ENCODE measurements at regions not wholly inside any gene's neighbourhood (a gene's known extent, or its start where the extent isn't known, plus 50 kb on each side); places are given as distances from the start of the nearest gene placed in this dataset.

- no peak for DNase-seq
These were observed 591.5 kb upstream of the KLF4 start for GRCh38 chr9:108081112-108081511.

GRCh38 chr9:108080285-108080684, 590.7 kb upstream of the KLF4 start:
- no peak for DNase-seq

- no peak for DNase-seq
These were observed 589.2 kb upstream of the KLF4 start for GRCh38 chr9:108078811-108079210.

GRCh38 chr9:108078375-108078774, 588.8 kb upstream of the KLF4 start:
- DNase-seq: no peak

GRCh38 chr9:108077556-108077955, 588.0 kb upstream of the KLF4 start:
- DNase-seq: no peak

GRCh38 chr9:108074900-108075299, 585.3 kb upstream of the KLF4 start:
- DNase-seq: no peak

- no peak for DNase-seq
These were observed 584.3 kb upstream of the KLF4 start for GRCh38 chr9:108073823-108074222.

GRCh38 chr9:108072740-108073139, 583.2 kb upstream of the KLF4 start:
- no peak for DNase-seq

GRCh38 chr9:108070861-108071260, 581.3 kb upstream of the KLF4 start:
- no peak for DNase-seq

- DNase-seq: no peak
These were observed 580.4 kb upstream of the KLF4 start for GRCh38 chr9:108069991-108070390.

GRCh38 chr9:108062680-108063079, 573.1 kb upstream of the KLF4 start:
- no peak for DNase-seq

- DNase-seq: no peak
These were observed 570.6 kb upstream of the KLF4 start for GRCh38 chr9:108060175-108060574.

- no peak for DNase-seq
These were observed 568.7 kb upstream of the KLF4 start for GRCh38 chr9:108058135-108058814.

- no peak for DNase-seq
These were observed 568.0 kb upstream of the KLF4 start for GRCh38 chr9:108057421-108058134.

- peak; percentile 0 for DNase-seq
These were observed 567.3 kb upstream of the KLF4 start for GRCh38 chr9:108056805-108057386.

- DNase-seq: no peak
These were observed 566.7 kb upstream of the KLF4 start for GRCh38 chr9:108056084-108056804.

- DNase-seq: no peak
These were observed 564.6 kb upstream of the KLF4 start for GRCh38 chr9:108054131-108054630.

- no peak for DNase-seq
These were observed 564.0 kb upstream of the KLF4 start for GRCh38 chr9:108053555-108054061.

GRCh38 chr9:108052431-108053080, 563.0 kb upstream of the KLF4 start:
- no peak for DNase-seq

- no peak for DNase-seq
These were observed 561.3 kb upstream of the KLF4 start for GRCh38 chr9:108050894-108051293.

GRCh38 chr9:108049671-108050494, 560.3 kb upstream of the KLF4 start:
- no peak for DNase-seq

Measured in activated CD4-positive, alpha-beta T cell treated with anti-CD3 and anti-CD28 coated beads, Interleukin-10, Interleukin-2, amounts not matched to agents 100 ng/mL and 50 ng/mL, durations not matched to agents 16 hours and 8 hours (primary cell).